ELF-1 (cell line): ENCODE measurements at regions not wholly inside any gene's neighbourhood (a gene's known extent, or its start where the extent isn't known, plus 50 kb on each side); places are given as distances from the start of the nearest gene placed in this dataset.

Source experiments
- DNase-seq: peaks from one replicate; pipeline ENCODE4 v3.0.0-alpha.2; 2016; ENCODE audit warnings: low read depth, low spot score

DNA sequence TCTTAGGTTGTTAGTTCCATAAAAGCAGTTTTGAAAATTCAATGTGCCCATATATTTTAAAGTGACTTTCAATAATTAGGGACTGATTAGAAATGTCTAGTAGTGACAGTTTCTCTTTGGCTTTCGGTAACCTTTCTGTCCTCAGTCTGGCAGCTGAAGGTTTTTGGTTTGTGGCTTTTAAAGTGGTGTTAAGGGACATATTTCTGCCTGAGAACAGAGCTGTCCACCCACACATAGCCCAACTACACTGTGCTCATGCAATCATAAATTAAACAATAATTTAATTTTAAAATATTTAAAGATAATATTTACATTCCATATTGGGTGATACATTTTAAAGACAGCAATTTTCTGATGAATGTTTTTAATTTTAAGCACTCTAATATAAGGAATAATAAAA is 335.0 kb upstream of the TENM3 start:
- no peak for DNase-seq

- peak; percentile 9 for DNase-seq
Measured at GRCh38 chr4:181909368-181909767, 333.8 kb upstream of the TENM3 start.

DNA sequence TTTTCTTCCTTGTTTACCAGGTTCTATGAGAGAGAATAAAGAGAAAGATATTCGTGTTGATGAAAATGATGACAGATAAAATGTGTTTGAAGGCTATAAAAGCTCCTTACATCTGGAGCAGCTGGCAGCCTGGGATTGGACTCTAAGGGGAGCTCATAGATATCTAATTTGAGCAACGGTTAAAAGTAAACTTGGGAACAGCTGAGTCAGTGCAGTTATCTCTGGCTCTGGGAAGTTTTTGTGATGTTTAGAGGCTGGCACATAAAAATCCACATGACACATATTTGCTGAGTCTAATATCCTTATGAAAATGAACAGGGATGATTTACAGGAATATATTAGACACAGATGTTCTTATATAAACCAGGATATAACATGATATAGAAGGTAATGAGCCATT is 331.8 kb upstream of the TENM3 start:
- no peak for DNase-seq

DNA sequence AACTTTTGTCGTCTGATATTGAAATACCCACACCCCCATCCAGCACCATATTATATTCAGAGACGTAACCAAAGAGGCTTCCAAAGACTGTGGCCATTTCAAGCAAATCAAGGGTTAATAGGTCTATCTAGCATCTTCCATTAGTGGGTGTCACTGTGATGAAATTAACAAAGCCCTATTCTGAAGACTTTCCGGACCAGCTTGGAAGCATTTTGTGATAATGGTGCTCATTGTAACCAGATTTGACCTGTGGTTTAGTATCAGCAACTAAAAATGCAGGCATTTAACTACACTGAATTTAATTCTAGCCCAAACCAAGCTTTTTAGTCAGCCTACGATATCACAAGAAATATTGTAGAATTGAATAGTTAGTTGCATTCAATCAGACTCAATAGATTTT is 309.7 kb upstream of the TENM3 start:
- DNase-seq = no peak

DNA sequence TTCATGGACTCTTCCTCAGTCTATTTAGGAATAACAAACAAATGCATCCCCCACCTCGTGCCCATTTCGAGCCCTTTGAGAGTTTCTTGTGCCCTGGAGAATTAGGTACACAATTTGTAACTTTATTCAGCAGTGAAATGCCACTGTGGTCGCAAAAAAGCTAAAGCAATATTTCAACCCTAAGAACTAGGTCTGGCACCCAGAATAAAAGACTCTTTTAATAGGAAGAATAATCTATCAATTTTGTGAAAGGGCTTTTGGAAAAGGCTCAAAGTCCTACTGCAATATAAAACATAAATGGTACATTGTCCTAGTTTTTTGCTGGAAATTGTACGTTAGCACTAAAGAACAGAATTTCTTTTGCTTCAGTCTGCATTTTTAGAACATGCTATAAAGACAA is 304.6 kb upstream of the TENM3 start:
- DNase-seq = no peak

DNA sequence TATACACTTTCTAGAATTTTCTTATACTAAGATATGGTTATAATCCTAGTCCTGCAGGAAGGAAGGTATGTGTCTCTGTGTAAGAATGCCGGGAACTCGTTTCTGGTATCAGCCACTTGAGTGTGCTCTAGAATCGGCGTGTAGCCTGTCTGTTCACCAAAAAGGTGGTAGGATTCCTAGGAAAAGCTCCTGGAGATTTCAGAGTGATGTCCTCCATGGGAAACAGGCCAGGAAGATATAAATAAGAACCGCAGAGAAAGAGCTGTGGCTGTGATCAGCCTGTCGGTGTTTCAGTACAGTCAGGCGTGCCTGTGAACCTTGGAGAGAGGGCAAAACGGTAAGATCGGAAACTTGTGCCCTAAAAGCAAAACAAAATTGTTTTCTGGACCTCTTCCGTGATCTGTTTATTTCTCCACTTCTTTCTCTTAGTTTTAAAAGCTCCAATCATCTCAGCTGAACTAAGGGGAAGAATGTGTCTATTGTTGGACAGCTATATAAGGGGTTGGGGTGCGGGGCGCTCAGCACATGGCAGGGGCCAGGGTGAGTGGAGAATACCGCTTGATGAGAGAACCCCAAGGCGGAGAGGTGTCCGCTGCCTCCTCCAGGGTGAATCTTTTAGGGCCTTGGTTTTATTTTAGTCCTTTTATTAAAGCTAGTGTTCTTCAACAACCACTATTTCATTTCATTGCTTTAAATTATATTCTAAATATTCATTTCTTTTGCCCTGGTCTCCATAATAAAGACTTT is 303.8 kb upstream of the TENM3 start:
- DNase-seq = peak; percentile 38

DNA sequence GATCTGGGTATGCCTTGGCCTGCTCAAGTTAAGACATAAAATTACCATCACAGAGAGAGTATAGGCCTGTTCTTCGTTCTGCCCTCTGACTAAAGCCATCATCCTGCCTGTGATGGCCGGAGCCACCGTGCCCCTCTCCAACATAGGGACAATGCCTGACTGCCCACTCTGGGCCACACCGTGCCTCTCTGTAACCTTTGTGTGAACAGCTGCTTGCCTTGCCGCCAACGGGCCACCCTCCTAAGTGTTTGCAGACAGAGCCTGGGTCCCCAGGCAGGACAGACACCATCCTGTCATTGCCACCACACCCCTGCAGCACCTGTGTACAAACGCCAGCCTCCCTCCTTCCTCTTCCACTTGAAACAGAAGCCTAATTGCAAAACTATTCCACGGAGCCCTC is 298.7 kb upstream of the TENM3 start:
- DNase-seq = no peak

- DNase-seq = no peak
Measured at GRCh38 chr4:181946902-181947301, 296.3 kb upstream of the TENM3 start.

- DNase-seq = no peak
Measured at GRCh38 chr4:181948839-181949382, 294.3 kb upstream of the TENM3 start.

DNA sequence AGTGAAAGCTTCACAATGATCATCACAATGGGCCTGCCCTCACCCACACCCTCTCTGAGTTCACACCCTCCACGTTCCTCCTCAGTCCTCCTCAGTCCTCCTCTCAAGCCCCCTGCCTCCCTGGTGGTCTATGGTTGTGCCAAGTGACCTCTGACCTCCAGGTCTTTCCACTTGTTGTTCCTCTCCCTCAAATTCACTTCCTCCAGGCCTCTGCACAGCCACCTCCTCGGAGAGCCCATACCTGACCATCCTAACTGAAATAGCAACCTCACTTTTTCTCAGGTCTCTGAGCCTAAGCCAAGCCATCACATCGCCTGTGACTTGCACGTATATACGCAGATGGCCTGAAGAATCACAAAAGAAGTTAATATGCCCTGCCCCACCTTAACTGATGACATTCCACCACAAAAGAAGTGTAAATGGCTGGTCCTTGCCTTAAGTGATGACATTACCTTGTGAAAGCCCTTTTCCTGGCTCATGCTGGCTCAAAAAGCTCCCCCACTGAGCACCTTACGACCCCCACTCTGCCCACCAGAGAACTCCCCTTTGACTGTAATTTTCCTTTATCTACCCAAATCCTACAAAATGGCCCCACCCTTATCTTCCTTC is 293.4 kb upstream of the TENM3 start:
- DNase-seq = peak; percentile 82

DNA sequence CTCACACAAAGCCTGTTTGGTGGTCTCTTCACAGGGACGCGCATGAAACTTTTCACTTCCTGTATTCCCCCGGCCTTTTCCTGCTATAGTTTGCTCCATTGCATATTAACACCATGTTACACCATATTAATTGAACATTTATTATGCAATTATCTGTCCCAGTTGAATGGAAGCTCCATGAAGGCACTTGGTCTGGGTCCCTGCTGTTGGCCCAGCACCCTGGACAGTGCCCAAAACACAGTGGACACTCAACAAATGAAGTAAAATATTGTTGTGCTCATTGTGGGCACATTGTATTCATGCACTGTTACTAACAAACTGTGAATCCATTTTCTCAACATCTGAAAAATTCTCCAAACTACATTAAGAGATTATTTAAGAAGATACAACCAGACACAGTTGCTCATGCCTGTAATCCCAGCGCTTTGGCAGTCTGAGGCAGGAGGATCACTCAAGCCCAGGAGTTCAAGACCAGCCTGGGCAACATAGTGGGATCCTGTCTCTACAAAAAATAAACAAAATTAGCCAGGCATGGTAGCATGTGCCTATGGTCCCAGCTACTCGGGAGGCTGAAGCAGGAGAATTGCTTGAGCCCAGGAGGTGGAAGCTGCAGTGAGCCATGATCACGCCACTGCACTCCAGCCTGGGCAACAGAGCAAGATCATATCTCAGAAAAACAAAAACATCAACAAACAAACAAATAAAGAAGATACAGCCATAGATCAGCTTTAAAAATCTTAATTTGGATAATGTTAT is 292.7 kb upstream of the TENM3 start:
- no peak for DNase-seq

DNA sequence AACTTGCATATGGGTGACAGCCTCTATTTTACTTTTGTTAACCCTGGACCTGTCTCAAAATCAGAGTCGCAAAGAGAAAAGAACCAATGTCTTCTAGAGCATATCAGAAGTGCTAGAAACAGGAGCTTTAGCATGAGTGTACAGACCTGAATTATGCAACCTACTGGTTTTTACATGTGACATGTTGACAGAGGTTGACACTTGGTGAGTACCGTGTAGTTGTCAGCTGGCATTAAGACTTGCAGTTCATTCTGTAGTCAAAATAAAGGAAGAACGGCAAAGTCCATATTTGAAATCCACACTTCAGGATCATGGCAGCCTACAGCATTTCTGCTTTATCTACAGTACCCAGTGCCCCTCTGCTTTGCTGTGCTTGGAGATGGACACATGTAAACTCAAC is 291.9 kb upstream of the TENM3 start:
- no peak for DNase-seq

GRCh38 chr4:181952478-181952877 is 290.7 kb upstream of the TENM3 start:
- DNase-seq = no peak

- no peak for DNase-seq
Measured at GRCh38 chr4:181956512-181956911, 286.7 kb upstream of the TENM3 start.

GRCh38 chr4:181957088-181957487 is 286.1 kb upstream of the TENM3 start:
- DNase-seq = no peak

DNA sequence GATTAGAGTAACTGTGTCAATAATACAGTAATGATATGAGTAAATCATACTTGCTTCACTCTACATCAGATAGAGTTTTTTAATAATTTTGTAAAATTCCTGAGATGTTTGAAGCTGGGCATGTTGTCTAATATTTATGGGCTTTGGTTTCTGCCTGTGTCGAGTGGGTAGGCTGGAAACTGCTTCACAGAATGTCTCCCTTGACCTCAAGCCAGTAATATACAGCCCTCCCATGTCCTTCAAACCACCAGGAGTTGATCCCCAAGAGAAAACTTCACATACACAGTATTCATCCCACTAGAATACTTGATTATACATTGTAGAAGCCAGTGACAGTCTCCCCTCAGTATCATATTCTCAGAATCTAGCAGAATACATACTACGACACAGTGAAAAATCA is 284.8 kb upstream of the TENM3 start:
- no peak for DNase-seq

DNA sequence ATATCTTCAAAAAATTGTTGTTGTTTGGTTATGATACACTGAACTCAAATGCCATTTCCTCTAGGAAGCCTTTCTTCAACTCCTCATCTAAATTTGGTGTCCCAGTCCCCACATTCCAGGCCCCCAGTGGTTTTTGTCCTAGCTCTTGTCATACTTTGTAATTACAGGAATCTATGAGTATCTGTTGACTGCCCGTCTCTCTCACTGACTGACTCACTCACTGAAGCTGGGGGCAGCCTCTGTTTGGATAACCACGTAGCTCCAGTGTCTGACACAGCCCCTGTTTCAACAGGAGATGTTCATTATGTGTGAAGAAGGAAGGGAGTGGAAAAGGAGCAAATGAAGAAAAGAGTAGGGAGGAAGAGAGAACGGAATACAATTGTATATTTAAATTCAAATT is 284.1 kb upstream of the TENM3 start:
- DNase-seq = no peak

- DNase-seq = no peak
Measured at GRCh38 chr4:181960384-181960783, 282.8 kb upstream of the TENM3 start.

DNA sequence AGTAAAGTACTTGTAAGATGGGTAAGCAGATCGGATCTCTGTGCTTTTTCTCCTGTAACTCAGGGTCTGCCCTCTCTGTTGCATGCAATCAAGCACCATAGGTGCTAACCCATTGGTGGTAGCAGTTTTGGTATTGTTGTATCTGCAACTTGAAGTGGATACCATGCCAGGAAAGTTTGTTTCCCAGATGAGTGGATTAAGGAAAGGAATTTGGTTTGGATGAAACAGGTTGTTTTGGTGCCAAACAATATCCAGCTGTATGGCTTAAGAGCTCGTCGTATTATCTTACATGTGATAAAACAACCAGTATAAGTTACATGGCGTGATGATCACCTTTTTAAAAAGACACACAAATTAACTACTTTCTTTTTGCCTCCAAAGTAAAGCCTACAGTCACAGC is 280.9 kb upstream of the TENM3 start:
- no peak for DNase-seq

GRCh38 chr4:181964731-181965130 is 278.5 kb upstream of the TENM3 start:
- no peak for DNase-seq

- no peak for DNase-seq
Measured at GRCh38 chr4:181966104-181966551, 277.1 kb upstream of the TENM3 start.

DNA sequence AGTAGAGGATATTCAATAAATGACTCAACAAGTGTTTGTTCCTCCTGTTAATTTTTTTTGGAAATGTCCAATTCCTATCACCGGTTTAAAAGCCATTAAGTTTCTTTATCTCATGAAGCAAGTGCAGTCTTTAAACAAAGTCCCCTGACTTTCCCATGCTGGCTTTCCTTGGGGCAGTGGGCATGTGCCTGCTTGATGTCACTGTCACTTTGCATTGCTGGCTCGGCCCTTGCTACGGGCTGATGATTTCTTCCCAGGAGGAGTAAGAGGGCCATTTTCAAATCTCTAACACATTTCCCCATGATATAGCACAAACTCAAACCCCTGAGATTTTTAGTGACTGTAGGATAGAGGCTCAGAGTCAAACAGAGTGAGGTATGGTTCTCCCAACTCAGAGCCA is 275.8 kb upstream of the TENM3 start:
- DNase-seq = no peak

DNA sequence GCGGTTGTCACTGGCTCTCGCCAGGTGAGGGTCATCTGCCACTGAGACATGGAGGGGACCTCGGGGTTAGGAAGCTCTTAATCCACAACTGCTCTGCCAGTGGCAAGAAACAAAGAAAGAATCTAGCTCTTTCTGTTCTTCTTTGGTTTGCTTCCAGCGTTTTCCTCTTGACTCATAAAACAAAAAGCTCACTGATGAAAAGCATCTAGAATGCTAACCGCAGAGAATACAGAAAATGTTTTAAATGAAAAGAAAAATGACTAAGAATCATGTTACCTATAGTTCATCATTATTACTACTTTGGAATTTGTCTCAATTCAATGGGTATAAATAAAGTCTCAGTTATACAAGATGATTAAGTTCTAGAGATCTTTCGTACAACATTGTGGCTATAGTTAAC is 274.8 kb upstream of the TENM3 start:
- no peak for DNase-seq
